Keratinocyte (primary cell): ENCODE measurements at regions not wholly inside any gene's neighbourhood (a gene's known extent, or its start where the extent isn't known, plus 50 kb on each side); places are given as distances from the start of the nearest gene placed in this dataset.

ENCODE experiments used
- DNase-seq: peaks from one replicate; pipeline ENCODE4 v3.0.0-alpha.2; 2011; ENCODE audit warnings: low read depth, missing footprints, low spot score
- FAIRE-seq: peaks from 2 replicates; lab custom pipeline; 2011; peaks lifted over from hg19 to GRCh38; lab: Jason Lieb, UNC
- H2AFZ ChIP-seq: 2 replicates; pipeline ENCODE4 v1.6.0; 2012; ENCODE audit warnings: low read length, control low read depth, inconsistent platforms; ENCODE audit not compliant: control insufficient read depth
- H3K27ac ChIP-seq: 2 replicates; pipeline ENCODE4 v1.5.1; 2011; ENCODE audit warnings: low read length; ENCODE audit not compliant: control insufficient read depth, insufficient read depth
- H3K27me3 ChIP-seq: 3 replicates; pipeline ENCODE4 v1.6.0; 2011; ENCODE audit warnings: low read length; ENCODE audit not compliant: control insufficient read depth, insufficient read depth; ENCODE audit errors: extremely low read depth
- H3K36me3 ChIP-seq, 2 experiments: 2 replicates in 1 of 2; 3 replicates in 1 of 2; pipeline ENCODE4 v1.5.1; 2011; ENCODE audit warnings: low read length in 2 of 2, mild to moderate bottlenecking in 1 of 2; ENCODE audit not compliant: control insufficient read depth in 2 of 2, insufficient read depth in 2 of 2; ENCODE audit errors: extremely low read depth in 1 of 2
- H3K4me1 ChIP-seq: 3 replicates; pipeline ENCODE4 v1.5.1; 2011; ENCODE audit warnings: low read length; ENCODE audit not compliant: control insufficient read depth, insufficient read depth; ENCODE audit errors: extremely low read depth
- H3K4me2 ChIP-seq: 3 replicates; pipeline ENCODE4 v1.6.0; 2011; ENCODE audit warnings: low read depth, low read length; ENCODE audit not compliant: control insufficient read depth, insufficient read depth; ENCODE audit errors: extremely low read depth
- H3K4me3 ChIP-seq, 3 experiments: fragments of 200-600 bp in 1 of 3; sonication (generic) in 1 of 3; 2 replicates in 2 of 3; 3 replicates in 1 of 3; pipeline ENCODE4 v1.5.1; 2011 to 2016; ENCODE audit warnings: low read length in 3 of 3, mild to moderate bottlenecking in 3 of 3, control low read depth in 2 of 3, inconsistent platforms in 1 of 3, low read depth in 1 of 3, mixed read lengths in 1 of 3, mixed run types in 1 of 3, moderate library complexity in 1 of 3; ENCODE audit not compliant: control insufficient read depth in 2 of 3, insufficient read depth in 2 of 3; ENCODE audit errors: extremely low read depth in 1 of 3
- H3K79me2 ChIP-seq: 2 replicates; pipeline ENCODE4 v1.6.0; 2012; ENCODE audit warnings: low read length; ENCODE audit not compliant: control insufficient read depth, insufficient read depth
- H3K9ac ChIP-seq: 3 replicates; pipeline ENCODE4 v1.6.0; 2011; ENCODE audit warnings: low read length; ENCODE audit not compliant: control insufficient read depth, insufficient read depth; ENCODE audit errors: extremely low read depth
- H3K9me1 ChIP-seq: 3 replicates; pipeline ENCODE4 v1.6.0; 2011; ENCODE audit warnings: low read length; ENCODE audit not compliant: control insufficient read depth, insufficient read depth; ENCODE audit errors: extremely low read depth
- H3K9me3 ChIP-seq: 2 replicates; pipeline ENCODE4 v1.5.1; 2012; ENCODE audit warnings: low read depth, low read length; ENCODE audit not compliant: control insufficient read depth
- H4K20me1 ChIP-seq: 3 replicates; pipeline ENCODE4 v1.6.0; 2011; ENCODE audit warnings: low read length; ENCODE audit not compliant: control insufficient read depth, insufficient read depth; ENCODE audit errors: extremely low read depth
- CTCF ChIP-seq, 3 experiments: IDR thresholded peaks in 1 of 3; conservative IDR thresholded peaks in 1 of 3; optimal IDR thresholded peaks in 1 of 3; 2 replicates in 2 of 3; 3 replicates in 1 of 3; pipeline versions ENCODE3 to v1.5.1; 2011; ENCODE audit warnings: low read length in 3 of 3, mild to moderate bottlenecking in 3 of 3, moderate library complexity in 2 of 3, control low read depth in 1 of 3, inconsistent platforms in 1 of 3; ENCODE audit not compliant: insufficient read depth in 2 of 3; ENCODE audit errors: extremely low read depth in 1 of 3
- EZH2 ChIP-seq: IDR thresholded peaks from one replicate; pipeline ENCODE4 v1.6.1; 2012; ENCODE audit warnings: inconsistent platforms, mild to moderate bottlenecking, low read length, moderate library complexity
- dilution Hi-C: fragments of 300-500 bp; cut with MboI; formaldehyde crosslinking; loops from one replicate; pipeline ENCODE4 v1.7.0; 2020; ENCODE audit warnings: low sequenced_read_pairs; ENCODE audit not compliant: extremely low pct_ligation_motif_present

DNA sequence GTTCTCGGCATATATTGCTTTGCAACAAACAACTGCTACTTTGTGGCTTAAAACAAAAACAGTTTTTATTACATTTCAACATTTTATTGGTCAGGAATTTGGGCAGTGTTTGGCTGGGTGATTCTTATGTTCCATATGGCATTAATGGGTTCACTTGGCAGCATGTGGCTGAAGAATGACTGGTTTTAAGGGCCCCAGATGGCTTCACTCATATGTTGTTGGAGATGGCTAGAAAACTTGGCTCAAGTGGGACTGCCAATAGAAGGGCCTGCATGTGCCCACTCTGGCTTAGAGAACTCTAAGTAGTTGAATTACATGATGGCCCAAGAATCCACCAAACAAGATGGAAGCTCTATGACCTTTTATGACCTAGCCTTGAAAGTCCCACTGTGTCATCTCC lies 86.1 kb downstream of the FASTKD2 start:
- H3K36me3 ChIP-seq: no peaks in the 10 kb centered on the region
- H3K9me3 ChIP-seq: no peaks in the 10 kb centered on the region
- no peaks in the 10 kb centered on the region for H3K27me3 ChIP-seq
- TF ChIP-seq CTCF (optimal IDR thresholded peaks at IDR 0.05 in 1 of 3, IDR thresholded peaks at IDR 0.05 in 1 of 3, conservative IDR thresholded peaks at IDR 0.05 in 1 of 3; ENCODE audit: extremely low read depth in 1 of 3, insufficient read depth in 2 of 3, low read length in 3 of 3) (no peak), EZH2 (no peak)
- H2AFZ ChIP-seq: no peak overlapping the region
- H3K4me2 ChIP-seq: no peak overlapping the region
- H4K20me1 ChIP-seq: no peaks in the 10 kb centered on the region
- H3K9ac ChIP-seq: no peak overlapping the region
- no peaks in the 10 kb centered on the region for H3K9me1 ChIP-seq
- no peak overlapping the region for H3K4me3 ChIP-seq
- no peaks in the 10 kb centered on the region for H3K79me2 ChIP-seq
- dilution Hi-C loops: no loop called here
- FAIRE-seq: no peak
- no peaks in the 10 kb centered on the region for H3K4me1 ChIP-seq
- DNase-seq: no peak
- H3K27ac ChIP-seq: no peak overlapping the region

- Histone ChIP-seq H3K27me3 (no peaks in the 10 kb centered on the region), H3K36me3 (no peaks in the 10 kb centered on the region), H2AFZ (no peak overlapping the region), H3K27ac (no peak overlapping the region), H3K4me1 (no peaks in the 10 kb centered on the region), H3K9ac (no peak overlapping the region), H3K9me3 (no peaks in the 10 kb centered on the region), H3K4me3 (no peak overlapping the region), H4K20me1 (no peaks in the 10 kb centered on the region), H3K4me2 (no peak overlapping the region), H3K9me1 (no peaks in the 10 kb centered on the region), H3K79me2 (no peaks in the 10 kb centered on the region)
- TF ChIP-seq EZH2 (no peak), CTCF (optimal IDR thresholded peaks at IDR 0.05 in 1 of 3, IDR thresholded peaks at IDR 0.05 in 1 of 3, conservative IDR thresholded peaks at IDR 0.05 in 1 of 3; ENCODE audit: extremely low read depth in 1 of 3, insufficient read depth in 2 of 3, low read length in 3 of 3) (no peak)
- dilution Hi-C loops: no loop called here
- no peak for FAIRE-seq
- DNase-seq: no peak
Measured at GRCh38 chr2:206853915-206854314, 85.4 kb upstream of the CPO start.
